ENCODE measurements at regions not wholly inside any gene's neighbourhood (a gene's known extent, or its start where the extent isn't known, plus 50 kb on each side); places are given as distances from the start of the nearest gene placed in this dataset.

DNA sequence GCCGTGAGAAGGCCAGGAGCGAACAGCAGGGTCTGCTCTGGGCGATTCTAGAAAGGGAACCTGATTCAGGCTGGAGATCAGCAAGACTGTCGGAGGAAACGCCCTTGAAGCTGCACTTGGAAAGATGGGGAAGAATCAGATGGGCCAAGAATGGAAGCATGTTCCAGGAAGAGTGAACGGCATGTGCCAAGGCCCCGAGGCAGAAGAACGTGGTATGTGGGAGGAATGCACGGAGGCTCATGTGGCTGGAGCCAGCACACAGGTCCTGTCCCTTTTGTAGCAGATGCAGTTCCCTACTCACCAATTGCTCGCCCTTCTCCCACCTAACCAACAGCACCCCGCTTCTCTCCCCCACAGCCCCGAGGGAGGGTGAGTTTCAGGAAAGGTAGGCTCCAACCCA lies 180.6 kb downstream of the TFAP2C start:
- Histone ChIP-seq H3K36me3 (ENCODE audit: control insufficient read depth, insufficient read depth, low read length) (no peaks in the 10 kb centered on the region), H3K27me3 (replicated peaks; ENCODE audit: control insufficient read depth, insufficient read depth, low read length) (no peaks in the 10 kb centered on the region; the same call in 1 of the 2 replicates), H3K4me3 (replicated peaks; ENCODE audit: low read depth, low read length) (no peak overlapping the region)
- no peak for DNase-seq (ENCODE audit: extremely low read depth, insufficient read length)
- TF ChIP-seq, protein P1, sequence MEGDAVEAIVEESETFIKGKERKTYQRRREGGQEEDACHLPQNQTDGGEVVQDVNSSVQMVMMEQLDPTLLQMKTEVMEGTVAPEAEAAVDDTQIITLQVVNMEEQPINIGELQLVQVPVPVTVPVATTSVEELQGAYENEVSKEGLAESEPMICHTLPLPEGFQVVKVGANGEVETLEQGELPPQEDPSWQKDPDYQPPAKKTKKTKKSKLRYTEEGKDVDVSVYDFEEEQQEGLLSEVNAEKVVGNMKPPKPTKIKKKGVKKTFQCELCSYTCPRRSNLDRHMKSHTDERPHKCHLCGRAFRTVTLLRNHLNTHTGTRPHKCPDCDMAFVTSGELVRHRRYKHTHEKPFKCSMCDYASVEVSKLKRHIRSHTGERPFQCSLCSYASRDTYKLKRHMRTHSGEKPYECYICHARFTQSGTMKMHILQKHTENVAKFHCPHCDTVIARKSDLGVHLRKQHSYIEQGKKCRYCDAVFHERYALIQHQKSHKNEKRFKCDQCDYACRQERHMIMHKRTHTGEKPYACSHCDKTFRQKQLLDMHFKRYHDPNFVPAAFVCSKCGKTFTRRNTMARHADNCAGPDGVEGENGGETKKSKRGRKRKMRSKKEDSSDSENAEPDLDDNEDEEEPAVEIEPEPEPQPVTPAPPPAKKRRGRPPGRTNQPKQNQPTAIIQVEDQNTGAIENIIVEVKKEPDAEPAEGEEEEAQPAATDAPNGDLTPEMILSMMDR (IDR thresholded peaks at IDR 0.05; ENCODE audit: insufficient read depth, low read length, poor library complexity, severe bottlenecking), result no peak

DNA sequence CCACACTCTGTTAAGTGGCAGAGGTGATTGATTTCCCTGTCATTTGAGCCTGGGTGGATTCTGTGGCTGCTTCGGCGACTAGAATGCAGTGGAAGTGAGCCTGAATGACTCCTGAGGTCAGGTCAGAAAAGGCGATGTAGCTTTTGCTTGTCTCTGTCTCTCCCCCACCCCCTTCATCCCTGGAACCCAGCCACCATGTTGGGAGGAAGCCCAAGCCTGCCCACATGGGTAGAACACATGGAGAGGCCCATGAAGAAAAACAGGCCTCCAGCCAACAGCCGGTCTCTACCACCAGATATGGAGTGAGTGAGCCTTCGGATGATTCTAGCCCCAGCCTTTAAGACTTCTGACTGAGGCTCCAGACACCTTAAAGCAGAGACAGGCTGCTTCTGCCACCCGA lies 181.0 kb downstream of the TFAP2C start:
- DNase-seq (ENCODE audit: extremely low read depth, insufficient read length), result no peak
- TF ChIP-seq, protein P1 (IDR thresholded peaks at IDR 0.05; ENCODE audit: insufficient read depth, low read length, poor library complexity, severe bottlenecking), result no peak
- Histone ChIP-seq H3K36me3 (ENCODE audit: control insufficient read depth, insufficient read depth, low read length) (no peaks in the 10 kb centered on the region), H3K27me3 (replicated peaks; ENCODE audit: control insufficient read depth, insufficient read depth, low read length) (no peaks in the 10 kb centered on the region; the same call in 1 of the 2 replicates), H3K4me3 (replicated peaks; ENCODE audit: low read depth, low read length) (no peak overlapping the region)

DNA sequence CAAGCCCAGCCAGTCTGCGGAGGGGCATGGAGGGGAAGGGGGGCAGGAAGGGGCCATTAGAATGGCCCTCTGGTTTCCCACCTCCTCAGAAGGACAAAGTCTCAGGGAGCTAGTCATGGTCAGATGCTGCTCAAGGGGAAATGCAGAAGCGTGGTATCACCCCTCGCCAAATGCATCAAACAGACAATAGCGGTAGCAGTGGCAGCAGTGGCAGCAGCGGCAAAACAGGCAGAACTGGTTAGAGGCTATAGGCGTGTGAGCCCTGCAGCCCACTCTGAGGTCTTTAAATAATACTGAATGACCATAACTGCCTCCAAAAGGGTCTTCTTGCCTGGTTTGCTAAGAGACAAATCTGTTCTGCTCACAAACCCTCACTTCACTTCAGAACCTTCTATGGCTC lies 186.7 kb downstream of the TFAP2C start:
- H3K27me3 ChIP-seq (replicated peaks; ENCODE audit: control insufficient read depth, insufficient read depth, low read length), result no peaks in the 10 kb centered on the region
- DNase-seq (ENCODE audit: extremely low read depth, insufficient read length), result no peak
- TF ChIP-seq, protein P1 (IDR thresholded peaks at IDR 0.05; ENCODE audit: insufficient read depth, low read length, poor library complexity, severe bottlenecking), result no peak
- no peak overlapping the region for H3K4me3 ChIP-seq (replicated peaks; ENCODE audit: low read depth, low read length)
- H3K36me3 ChIP-seq (ENCODE audit: control insufficient read depth, insufficient read depth, low read length), result no peaks in the 10 kb centered on the region

DNA sequence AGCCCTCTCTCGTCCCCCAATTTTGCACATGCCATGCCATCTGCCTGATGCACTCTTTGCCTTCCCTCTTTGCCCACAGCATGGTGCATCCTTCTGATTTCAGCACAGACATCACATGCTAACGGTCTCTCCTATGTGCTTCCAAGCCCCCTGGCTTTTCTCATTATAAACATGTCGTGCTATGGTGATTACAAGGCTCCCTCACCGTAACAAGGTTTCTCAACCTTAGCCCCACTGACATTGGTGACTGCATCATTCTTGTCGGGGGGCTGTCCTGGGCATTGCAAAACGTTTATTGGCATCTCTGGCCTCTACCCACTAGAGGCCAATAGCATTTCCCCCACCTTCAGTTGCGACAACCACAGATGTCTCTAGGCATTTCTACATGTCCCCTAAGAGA lies 187.2 kb downstream of the TFAP2C start:
- no peak overlapping the region for H3K4me3 ChIP-seq (replicated peaks; ENCODE audit: low read depth, low read length)
- TF ChIP-seq, protein P1 (IDR thresholded peaks at IDR 0.05; ENCODE audit: insufficient read depth, low read length, poor library complexity, severe bottlenecking), result no peak
- DNase-seq (ENCODE audit: extremely low read depth, insufficient read length), result no peak
- no peaks in the 10 kb centered on the region for H3K27me3 ChIP-seq (replicated peaks; ENCODE audit: control insufficient read depth, insufficient read depth, low read length)
- H3K36me3 ChIP-seq (ENCODE audit: control insufficient read depth, insufficient read depth, low read length), result no peaks in the 10 kb centered on the region

DNA sequence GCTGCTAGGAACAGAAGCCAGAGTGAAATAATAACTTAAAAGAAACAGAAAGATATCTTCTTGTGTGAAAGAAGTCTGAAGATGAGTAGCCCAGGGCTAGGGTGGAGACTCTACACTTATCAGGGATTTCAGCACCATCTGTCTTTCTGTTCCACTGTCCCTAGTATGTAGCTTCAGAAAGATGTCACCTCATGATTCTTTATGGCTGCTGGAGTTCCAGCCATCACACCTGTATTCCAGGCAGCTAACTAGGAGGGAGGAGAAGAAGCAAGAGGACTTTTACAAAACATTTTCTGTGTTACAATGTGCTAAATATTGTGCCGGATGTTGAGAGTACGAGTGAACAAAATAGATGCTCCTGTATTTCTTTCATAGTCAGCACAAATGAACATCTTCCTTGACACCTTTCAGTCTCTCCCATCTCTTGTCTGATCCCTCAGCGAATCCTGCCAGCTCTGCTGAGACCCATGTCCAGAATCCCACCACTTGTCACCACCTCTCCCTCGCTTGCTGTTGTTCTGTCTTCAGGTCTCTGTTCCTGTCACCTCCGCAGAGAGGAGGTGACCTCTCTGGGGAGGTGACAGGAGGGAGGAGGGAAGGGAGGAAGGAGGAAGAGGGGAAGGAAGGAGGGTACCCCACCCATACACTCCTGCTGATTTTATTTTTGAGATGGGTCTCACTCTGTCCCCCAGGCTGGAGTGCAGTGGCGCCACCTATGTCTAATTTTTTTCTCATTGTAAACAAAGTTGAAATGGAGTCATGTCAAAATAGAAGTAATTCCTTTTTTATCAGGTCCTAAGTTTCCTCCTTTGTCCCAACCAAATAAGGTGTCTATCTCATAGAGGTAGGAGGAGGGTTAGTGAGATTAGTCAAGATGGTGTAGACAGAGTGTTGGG lies 188.9 kb downstream of the TFAP2C start:
- no peaks in the 10 kb centered on the region for H3K36me3 ChIP-seq (ENCODE audit: control insufficient read depth, insufficient read depth, low read length)
- TF ChIP-seq, protein P1 (IDR thresholded peaks at IDR 0.05; ENCODE audit: insufficient read depth, low read length, poor library complexity, severe bottlenecking), result no peak
- H3K27me3 ChIP-seq (replicated peaks; ENCODE audit: control insufficient read depth, insufficient read depth, low read length), result no peaks in the 10 kb centered on the region
- H3K4me3 ChIP-seq (replicated peaks; ENCODE audit: low read depth, low read length), result no peak overlapping the region
- no peak for DNase-seq (ENCODE audit: extremely low read depth, insufficient read length)

Data from GM06990 (cell line).